ENCODE measurements at regions not wholly inside any gene's neighbourhood (a gene's known extent, or its start where the extent isn't known, plus 50 kb on each side); places are given as distances from the start of the nearest gene placed in this dataset.

DNA sequence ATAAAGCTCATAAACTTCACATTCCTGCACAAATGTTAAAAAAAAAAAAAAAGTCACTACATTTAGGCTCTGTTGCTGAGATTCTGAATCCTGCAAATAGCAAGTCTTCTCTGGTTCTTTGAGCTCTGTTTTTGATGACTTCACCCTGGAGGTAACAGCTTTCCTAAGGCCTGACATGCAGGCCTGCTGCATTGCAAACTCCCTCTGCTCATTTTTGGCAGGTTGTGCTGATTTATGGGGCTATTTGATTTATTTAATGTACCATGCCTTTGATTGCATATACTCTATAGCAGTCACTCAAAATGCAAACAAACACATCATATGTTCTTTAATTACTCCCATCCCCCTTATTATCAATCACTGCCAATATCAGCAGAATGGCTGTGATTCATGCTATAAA lies 416.1 kb upstream of the IZUMO3 start:
- Histone ChIP-seq H2AFZ (ENCODE audit: control insufficient read depth, low read length) (no peak overlapping the region), H3K36me3 (ENCODE audit: control insufficient read depth in 2 of 2, extremely low read depth in 1 of 2, insufficient read depth in 2 of 2, low read length in 2 of 2) (no peaks in the 10 kb centered on the region), H3K4me1 (ENCODE audit: control insufficient read depth, extremely low read depth, insufficient read depth, low read length) (no peaks in the 10 kb centered on the region), H3K4me2 (ENCODE audit: control insufficient read depth, extremely low read depth, insufficient read depth, low read depth, low read length) (no peak overlapping the region), H3K4me3 (ENCODE audit: control insufficient read depth in 2 of 3, extremely low read depth in 1 of 3, insufficient read depth in 2 of 3, low read depth in 1 of 3, low read length in 3 of 3) (no peak overlapping the region), H3K9me1 (ENCODE audit: control insufficient read depth, extremely low read depth, insufficient read depth, low read length) (no peaks in the 10 kb centered on the region), H3K9ac (ENCODE audit: control insufficient read depth, extremely low read depth, insufficient read depth, low read length) (no peak overlapping the region), H4K20me1 (ENCODE audit: control insufficient read depth, extremely low read depth, insufficient read depth, low read length) (no peaks in the 10 kb centered on the region), H3K27me3 (ENCODE audit: control insufficient read depth, extremely low read depth, insufficient read depth, low read length) (no peaks in the 10 kb centered on the region), H3K9me3 (ENCODE audit: control insufficient read depth, low read depth, low read length) (no peaks in the 10 kb centered on the region), H3K27ac (ENCODE audit: control insufficient read depth, insufficient read depth, low read length) (no peak overlapping the region), H3K79me2 (ENCODE audit: control insufficient read depth, insufficient read depth, low read length) (no peaks in the 10 kb centered on the region)
- no peak for TF ChIP-seq EZH2 (IDR thresholded peaks at IDR 0.05; ENCODE audit: low read length)
- TF ChIP-seq, protein P1, sequence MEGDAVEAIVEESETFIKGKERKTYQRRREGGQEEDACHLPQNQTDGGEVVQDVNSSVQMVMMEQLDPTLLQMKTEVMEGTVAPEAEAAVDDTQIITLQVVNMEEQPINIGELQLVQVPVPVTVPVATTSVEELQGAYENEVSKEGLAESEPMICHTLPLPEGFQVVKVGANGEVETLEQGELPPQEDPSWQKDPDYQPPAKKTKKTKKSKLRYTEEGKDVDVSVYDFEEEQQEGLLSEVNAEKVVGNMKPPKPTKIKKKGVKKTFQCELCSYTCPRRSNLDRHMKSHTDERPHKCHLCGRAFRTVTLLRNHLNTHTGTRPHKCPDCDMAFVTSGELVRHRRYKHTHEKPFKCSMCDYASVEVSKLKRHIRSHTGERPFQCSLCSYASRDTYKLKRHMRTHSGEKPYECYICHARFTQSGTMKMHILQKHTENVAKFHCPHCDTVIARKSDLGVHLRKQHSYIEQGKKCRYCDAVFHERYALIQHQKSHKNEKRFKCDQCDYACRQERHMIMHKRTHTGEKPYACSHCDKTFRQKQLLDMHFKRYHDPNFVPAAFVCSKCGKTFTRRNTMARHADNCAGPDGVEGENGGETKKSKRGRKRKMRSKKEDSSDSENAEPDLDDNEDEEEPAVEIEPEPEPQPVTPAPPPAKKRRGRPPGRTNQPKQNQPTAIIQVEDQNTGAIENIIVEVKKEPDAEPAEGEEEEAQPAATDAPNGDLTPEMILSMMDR (optimal IDR thresholded peaks at IDR 0.05 in 1 of 3, IDR thresholded peaks at IDR 0.05 in 1 of 3, conservative IDR thresholded peaks at IDR 0.05 in 1 of 3; ENCODE audit: extremely low read depth in 1 of 3, insufficient read depth in 2 of 3, low read length in 3 of 3): no peak
- FAIRE-seq (no peak), DNase-seq (ENCODE audit: low read depth, low spot score) (no peak)
- dilution Hi-C loops (cut with MboI; ENCODE audit: extremely low pct_ligation_motif_present, low sequenced_read_pairs): no loop called here

DNA sequence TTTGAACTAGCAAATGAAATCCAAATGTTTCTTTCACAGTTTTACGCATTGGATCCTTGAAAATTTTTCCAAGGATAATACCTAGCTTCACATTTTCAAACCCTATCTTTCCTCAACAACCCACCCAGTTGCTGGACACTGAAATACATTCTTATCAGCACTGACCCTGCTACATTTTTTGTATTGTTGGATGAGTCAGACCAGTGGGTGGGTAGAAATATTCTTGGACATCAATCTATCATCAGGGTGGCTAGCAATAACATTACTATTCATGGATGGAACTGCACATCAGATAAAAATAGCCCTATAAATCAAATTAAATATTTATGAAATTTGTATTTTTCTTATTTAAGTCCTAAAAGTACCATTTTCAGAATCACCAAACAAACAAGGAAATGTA lies 407.4 kb upstream of the IZUMO3 start:
- Histone ChIP-seq H3K9me3 (ENCODE audit: control insufficient read depth, low read depth, low read length) (no peaks in the 10 kb centered on the region), H3K27ac (ENCODE audit: control insufficient read depth, insufficient read depth, low read length) (no peak overlapping the region), H3K4me1 (ENCODE audit: control insufficient read depth, extremely low read depth, insufficient read depth, low read length) (no peaks in the 10 kb centered on the region), H3K27me3 (ENCODE audit: control insufficient read depth, extremely low read depth, insufficient read depth, low read length) (no peaks in the 10 kb centered on the region), H3K9me1 (ENCODE audit: control insufficient read depth, extremely low read depth, insufficient read depth, low read length) (no peaks in the 10 kb centered on the region), H2AFZ (ENCODE audit: control insufficient read depth, low read length) (no peak overlapping the region), H4K20me1 (ENCODE audit: control insufficient read depth, extremely low read depth, insufficient read depth, low read length) (no peaks in the 10 kb centered on the region), H3K79me2 (ENCODE audit: control insufficient read depth, insufficient read depth, low read length) (no peaks in the 10 kb centered on the region), H3K9ac (ENCODE audit: control insufficient read depth, extremely low read depth, insufficient read depth, low read length) (no peak overlapping the region), H3K4me3 (ENCODE audit: control insufficient read depth in 2 of 3, extremely low read depth in 1 of 3, insufficient read depth in 2 of 3, low read depth in 1 of 3, low read length in 3 of 3) (no peak overlapping the region), H3K36me3 (ENCODE audit: control insufficient read depth in 2 of 2, extremely low read depth in 1 of 2, insufficient read depth in 2 of 2, low read length in 2 of 2) (no peaks in the 10 kb centered on the region), H3K4me2 (ENCODE audit: control insufficient read depth, extremely low read depth, insufficient read depth, low read depth, low read length) (no peak overlapping the region)
- dilution Hi-C loops (cut with MboI; ENCODE audit: extremely low pct_ligation_motif_present, low sequenced_read_pairs): no loop called here
- TF ChIP-seq, protein P1 (optimal IDR thresholded peaks at IDR 0.05 in 1 of 3, IDR thresholded peaks at IDR 0.05 in 1 of 3, conservative IDR thresholded peaks at IDR 0.05 in 1 of 3; ENCODE audit: extremely low read depth in 1 of 3, insufficient read depth in 2 of 3, low read length in 3 of 3): no peak
- TF ChIP-seq EZH2 (IDR thresholded peaks at IDR 0.05; ENCODE audit: low read length): no peak
- no peak for DNase-seq (ENCODE audit: low read depth, low spot score)
- FAIRE-seq: no peak
